GM21723 (cell line): ENCODE measurements at regions not wholly inside any gene's neighbourhood (a gene's known extent, or its start where the extent isn't known, plus 50 kb on each side); places are given as distances from the start of the nearest gene placed in this dataset.
"Not testable (repeated sequence)": the region's sequence is repeated elsewhere in the genome, so short reads cannot be mapped to it uniquely, and the experiment has no call there.

ENCODE experiments used
- ATAC-seq: cut with Tn5 transposase; IDR thresholded peaks from one replicate; pipeline ENCODE4 v1.9.1; 2021; ENCODE audit warnings: mild to moderate bottlenecking, moderate library complexity; ENCODE audit not compliant: unreplicated experiment

- ATAC-seq: no peak
These were observed 99.9 kb upstream of the SLC24A4 start for GRCh38 chr14:92223025-92223424.

DNA sequence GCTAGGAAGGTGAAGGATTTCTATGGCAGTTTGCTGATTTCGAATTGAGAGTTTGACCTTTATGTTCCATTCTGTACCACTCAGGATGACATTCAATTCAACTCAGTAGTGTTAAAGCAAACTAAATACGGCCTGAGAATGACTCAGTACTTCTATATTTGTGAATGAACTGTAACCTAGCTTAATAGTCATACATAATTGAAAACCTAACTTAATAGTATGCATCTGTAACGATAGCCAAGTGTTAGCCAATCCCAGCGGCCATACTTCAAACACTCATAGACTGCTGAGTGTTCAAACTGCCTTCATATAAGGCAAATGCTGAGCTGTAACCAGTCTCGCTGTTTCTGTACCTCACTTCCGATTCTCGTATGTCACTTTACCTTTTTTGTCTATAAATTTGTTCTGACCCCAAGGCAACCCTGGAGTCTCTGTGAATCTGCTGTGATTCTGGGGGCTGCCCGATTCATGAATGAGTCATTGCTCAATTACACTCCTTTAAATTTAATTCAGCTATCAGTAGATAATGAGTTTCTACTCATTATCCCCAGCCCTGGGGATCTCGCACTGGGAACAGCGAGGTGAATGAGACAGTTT, 98.5 kb upstream of the SLC24A4 start:
- no peak for ATAC-seq

- no peak for ATAC-seq
These were observed 97.2 kb upstream of the SLC24A4 start for GRCh38 chr14:92225731-92226130.

DNA sequence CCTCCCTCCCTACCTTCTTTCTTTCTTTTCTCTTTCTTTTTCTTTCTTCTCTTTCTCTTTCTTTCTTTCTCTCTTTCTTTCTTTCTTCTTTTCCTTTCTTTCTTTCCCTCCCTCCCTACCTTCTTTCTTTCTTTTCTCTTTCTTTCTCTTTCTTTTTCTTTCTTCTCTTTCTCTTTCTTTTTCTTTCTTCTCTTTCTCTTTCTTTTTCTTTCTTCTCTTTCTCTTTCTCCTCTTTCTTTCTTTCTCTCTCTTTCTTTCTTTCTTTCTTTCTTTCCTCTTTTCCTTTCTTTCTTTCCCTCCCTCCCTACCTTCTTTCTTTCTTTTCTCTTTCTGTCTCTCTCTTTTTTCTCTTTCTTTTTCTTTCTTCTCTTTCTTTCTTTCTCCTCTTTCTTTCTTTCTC, 96.8 kb upstream of the SLC24A4 start:
- ATAC-seq: not testable (repeated sequence)

GRCh38 chr14:92236243-92236900, 86.6 kb upstream of the SLC24A4 start:
- ATAC-seq: no peak

DNA sequence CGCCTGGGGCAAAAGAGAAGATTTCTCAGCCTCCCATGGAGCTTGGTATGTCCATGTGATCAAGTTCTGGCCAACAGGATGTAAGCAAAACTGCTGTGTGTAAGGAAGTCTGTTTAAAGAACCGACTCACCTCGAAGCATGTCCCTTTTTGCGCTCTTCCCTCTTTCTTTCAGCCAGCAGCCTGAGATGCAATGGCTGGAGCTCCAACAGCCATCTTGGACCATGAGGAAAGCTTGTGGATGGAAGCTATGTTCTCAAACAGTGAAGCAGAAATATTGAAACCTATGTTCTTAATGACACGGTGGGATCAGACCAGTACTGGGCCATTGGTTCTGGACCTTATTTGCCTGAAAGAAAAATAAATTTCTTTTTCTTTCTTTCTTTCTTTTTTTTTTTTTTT, 82.3 kb upstream of the SLC24A4 start:
- ATAC-seq: no peak

GRCh38 chr14:92241966-92242595, 80.9 kb upstream of the SLC24A4 start:
- ATAC-seq: no peak

DNA sequence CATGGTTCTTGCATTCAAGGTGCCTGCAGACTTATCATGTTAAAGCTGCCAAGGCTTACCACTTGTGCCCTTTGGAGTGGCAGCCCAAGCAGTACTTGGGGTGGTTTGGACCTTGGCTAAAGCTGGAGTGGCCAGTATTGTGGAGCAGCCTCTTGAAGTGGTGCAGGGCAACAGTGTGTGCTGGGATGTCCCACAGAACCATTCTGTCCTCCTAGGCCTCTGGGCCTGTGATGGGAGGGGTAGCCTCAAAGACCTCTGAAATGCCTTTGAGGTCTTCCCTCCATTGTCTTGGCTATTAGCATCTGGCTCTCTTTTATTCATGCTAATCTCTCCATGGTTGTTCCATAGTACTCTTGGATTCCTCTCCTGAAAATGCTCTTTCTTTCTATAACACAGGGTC, 78.2 kb upstream of the SLC24A4 start:
- no peak for ATAC-seq

DNA sequence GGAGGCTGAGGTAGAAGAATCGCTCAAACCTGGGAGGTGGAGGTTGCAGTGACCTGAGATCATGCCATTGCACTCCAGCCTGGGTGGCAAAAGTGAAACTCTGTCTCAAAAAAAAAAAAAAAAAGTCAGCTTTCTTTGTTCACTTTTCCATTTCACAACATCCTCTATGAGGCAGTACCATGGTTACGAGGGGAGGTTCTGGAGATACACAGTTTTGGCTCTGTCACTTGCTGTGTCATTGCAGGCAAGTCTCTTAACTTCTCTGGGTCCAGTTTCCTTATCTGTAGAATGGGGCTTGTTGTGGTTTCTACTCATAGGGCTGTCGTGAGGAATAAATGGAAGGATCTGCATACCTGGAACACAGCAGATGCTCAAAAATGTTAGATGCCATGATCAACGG, 75.6 kb upstream of the SLC24A4 start:
- no peak for ATAC-seq

GRCh38 chr14:92247947-92248346, 75.0 kb upstream of the SLC24A4 start:
- ATAC-seq: no peak

DNA sequence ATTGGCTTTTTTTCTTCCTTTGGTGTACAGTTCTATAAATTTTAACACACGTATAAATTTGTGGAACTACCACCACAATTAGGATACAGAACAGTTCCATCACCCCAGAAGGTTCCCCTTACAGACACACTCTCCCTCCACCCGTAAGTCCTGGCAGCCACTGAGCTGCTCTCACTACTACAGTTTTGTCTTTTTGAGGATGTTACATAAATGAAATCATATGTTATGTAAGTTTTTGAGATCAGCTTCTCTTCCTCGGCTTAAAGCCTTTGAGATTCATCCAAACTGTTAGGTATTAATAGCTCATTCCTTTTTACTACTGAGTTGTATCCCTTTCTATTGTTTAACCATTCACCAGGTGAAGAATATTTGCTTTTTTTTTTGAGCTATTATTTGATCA, 74.3 kb upstream of the SLC24A4 start:
- ATAC-seq: no peak

GRCh38 chr14:92250366-92250765, 72.6 kb upstream of the SLC24A4 start:
- not testable (repeated sequence) for ATAC-seq

- no peak for ATAC-seq
These were observed 70.6 kb upstream of the SLC24A4 start for GRCh38 chr14:92252323-92252722.

DNA sequence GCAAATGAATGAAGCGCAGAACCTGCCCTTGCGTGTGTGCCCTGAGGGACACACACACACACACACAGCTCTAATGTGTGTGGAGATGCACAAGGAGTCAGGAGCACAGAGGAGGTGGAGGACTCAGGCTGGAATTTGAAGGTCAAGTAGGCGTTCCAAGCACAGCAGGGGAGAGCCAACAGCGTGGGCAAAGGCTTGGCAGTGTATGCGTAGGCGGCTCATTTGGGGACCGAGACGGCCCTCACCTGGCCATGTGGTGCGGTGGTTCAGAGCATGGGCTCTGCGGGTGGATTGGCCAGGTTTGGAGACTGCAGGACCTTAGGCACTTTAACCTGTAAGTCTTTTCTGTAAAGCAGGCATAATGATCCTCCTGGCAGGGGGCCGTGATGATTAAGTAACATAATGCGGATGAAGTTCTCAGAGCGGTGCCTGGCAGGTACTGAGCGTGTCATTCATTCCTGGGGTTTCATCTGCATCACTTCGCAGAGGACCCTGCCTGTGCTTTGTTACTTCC, 69.5 kb upstream of the SLC24A4 start:
- no peak for ATAC-seq

DNA sequence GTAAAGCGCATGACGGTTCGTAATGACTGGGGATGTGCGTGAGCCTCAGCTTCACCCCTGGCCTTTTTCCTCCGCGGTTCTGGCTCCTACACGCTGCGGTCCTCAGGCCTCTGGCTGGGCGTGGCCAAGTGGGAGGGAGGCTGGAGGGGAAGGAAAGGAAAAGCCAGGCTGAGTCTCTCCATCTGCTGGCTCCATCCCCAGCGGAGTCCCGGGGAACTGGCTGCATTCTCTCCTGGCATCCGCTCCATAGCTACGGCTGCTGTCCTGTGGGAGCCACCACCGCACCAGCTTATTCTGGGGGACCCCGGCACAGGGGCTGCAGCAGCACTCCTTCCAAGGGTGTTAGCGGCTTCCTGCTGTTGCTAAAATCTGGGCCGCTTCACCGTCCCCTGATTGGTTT, 68.2 kb upstream of the SLC24A4 start:
- no peak for ATAC-seq

DNA sequence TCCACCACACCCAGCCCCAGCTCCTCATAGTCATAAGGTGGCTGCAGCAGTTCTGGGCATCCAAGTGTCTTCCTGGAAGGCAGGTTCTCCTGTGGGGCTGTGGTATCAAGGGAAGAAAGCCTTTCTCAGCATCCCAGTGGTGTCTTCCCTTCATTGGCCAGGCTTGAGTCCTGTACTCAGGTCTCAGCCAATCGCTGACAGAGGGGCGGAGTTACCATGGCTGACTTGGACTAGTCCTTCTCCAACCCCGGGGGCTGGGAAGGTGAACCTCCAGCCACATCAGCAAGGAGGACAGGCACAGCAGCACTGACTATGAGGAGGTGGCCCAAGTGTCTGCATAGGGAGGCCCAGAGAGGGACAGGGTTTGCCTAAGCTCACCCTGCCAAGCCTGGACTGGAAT, 64.0 kb upstream of the SLC24A4 start:
- no peak for ATAC-seq

DNA sequence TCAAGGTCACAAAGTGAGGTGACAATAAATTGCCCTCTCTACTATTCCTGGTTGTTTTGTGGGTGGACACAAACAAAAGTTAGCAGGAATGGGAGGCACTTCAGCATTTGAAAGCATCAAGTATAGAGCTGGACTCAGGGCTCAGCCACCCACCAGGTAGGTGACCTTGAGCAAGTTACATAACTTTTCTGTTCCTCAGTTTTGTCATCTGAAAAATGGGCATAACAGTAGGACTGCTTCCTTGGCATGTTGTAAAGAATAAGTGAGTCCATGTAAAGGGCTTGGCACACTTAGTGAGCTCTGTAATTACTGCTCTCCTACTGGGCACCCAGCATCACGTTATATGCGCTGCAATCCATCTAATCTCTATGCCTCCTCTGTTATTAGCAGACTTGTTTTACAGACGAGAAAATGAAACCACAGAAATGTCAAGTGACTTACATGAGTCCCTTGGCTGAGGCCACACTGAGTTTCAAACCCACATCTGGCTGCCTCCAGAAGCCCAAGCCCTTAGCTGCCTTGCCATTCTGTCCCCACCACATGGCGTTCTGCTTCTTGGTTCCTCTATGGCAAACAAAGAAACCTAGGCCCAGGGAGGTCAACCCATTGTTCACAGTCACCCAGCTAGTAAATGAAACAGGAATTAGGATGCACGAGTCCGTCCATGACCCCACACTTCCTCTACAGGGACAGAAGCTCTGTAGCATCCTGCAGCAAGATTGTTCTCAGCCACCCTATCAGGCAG, 63.2 kb upstream of the SLC24A4 start:
- peak; percentile 79 for ATAC-seq

DNA sequence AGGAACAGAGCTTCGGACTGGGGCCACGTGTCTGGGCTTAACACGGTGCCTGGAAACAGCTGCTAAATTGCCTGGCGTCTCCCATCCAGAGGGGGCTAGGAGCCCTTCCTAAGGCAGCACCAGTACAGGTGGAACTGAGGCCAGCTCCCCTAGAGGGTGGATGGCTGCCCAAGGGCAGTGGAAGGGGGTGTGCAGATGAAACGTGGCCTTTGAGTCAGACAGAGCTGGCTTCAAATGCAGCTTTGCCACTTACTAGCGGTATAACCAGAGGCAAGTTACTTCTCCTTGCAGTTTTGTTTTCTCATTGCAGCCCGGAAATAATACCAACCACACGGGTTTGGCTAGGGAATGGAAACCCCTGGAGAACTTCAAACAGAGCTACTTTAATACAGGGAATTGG, 59.3 kb upstream of the SLC24A4 start:
- ATAC-seq: no peak

DNA sequence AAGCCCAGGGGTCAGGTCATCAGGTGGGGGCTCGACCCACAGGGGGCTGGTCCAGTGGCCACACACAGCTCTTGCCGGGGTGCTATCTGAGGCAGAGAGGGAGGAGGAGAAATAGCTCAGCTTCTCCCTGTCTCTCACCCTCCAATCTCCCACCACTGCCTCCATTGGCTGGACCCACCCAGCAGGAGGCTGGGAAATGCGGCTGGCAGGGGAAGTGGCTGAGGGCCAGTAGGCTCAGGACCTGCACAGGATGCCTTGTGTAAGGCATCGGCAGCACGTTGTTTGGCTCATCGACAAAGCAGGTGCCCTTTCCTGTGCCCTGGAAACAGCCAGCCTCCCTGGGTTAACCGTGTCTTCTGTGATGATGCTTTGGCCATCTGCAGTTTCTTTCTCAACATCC, 58.8 kb upstream of the SLC24A4 start:
- no peak for ATAC-seq

- ATAC-seq: no peak
These were observed 56.7 kb upstream of the SLC24A4 start for GRCh38 chr14:92266216-92266615.
